WTC11 (cell line): ENCODE measurements at regions not wholly inside any gene's neighbourhood (a gene's known extent, or its start where the extent isn't known, plus 50 kb on each side); places are given as distances from the start of the nearest gene placed in this dataset.

Experiments
- ATAC-seq: fragments of 200-7000 bp; cut with Tn5 transposase; 2 replicates; pipeline ENCODE4 v1.10.0; 2021; ENCODE audit warnings: mild to moderate bottlenecking, moderate library complexity
- CTCF ChIA-PET: fragments of 300-600 bp; sonication (Branson Sonifier 250); formaldehyde crosslinking; loops from one replicate; lab custom pipeline; 2021; ENCODE audit warnings: antibody characterized with exemption; lab: Charles Lee
- POLR2A ChIA-PET: fragments of 350-600 bp; sonication (Branson Sonifier 250); formaldehyde crosslinking; loops from one replicate; lab custom pipeline; 2021; ENCODE audit warnings: antibody characterized with exemption; lab: Charles Lee
- DNase-seq: peaks from one replicate; pipeline ENCODE4 v3.0.0; 2021; ENCODE audit warnings: low spot score
- H3K27ac Mint-ChIP-seq: 2 replicates; pipeline ENCODE4 v1.8.0; 2021; ENCODE audit warnings: mixed read lengths
- H3K27me3 Mint-ChIP-seq: 2 replicates; pipeline ENCODE4 v1.8.0; 2021; ENCODE audit warnings: low read depth, mild to moderate bottlenecking, moderate library complexity, mixed read lengths
- H3K36me3 Mint-ChIP-seq: 2 replicates; pipeline ENCODE4 v1.8.0; 2021; ENCODE audit warnings: mixed read lengths
- H3K4me1 Mint-ChIP-seq: 2 replicates; pipeline ENCODE4 v1.8.0; 2022; ENCODE audit warnings: mixed read lengths
- H3K4me3 Mint-ChIP-seq: 2 replicates; pipeline ENCODE4 v1.8.0; 2021; ENCODE audit warnings: mild to moderate bottlenecking, moderate library complexity, mixed read lengths
- H3K9me3 Mint-ChIP-seq: 2 replicates; pipeline ENCODE4 v1.8.0; 2021; ENCODE audit warnings: mixed read lengths
- ATF3 ChIP-seq: sonication (generic); formaldehyde crosslinking; conservative IDR thresholded peaks from 2 replicates; pipeline ENCODE4 v1.8.1; 2022; ENCODE audit warnings: mild to moderate bottlenecking, missing genetic modification reagents
- E2F4 ChIP-seq: sonication (generic); formaldehyde crosslinking; IDR thresholded peaks from 2 replicates; pipeline ENCODE4 v1.8.1; 2022; ENCODE audit warnings: low read depth, mild to moderate bottlenecking, moderate library complexity, missing genetic modification reagents, borderline replicate concordance
- ESRRA ChIP-seq: sonication (generic); formaldehyde crosslinking; IDR thresholded peaks from 2 replicates; pipeline ENCODE4 v1.8.1; 2022; ENCODE audit warnings: mild to moderate bottlenecking, missing genetic modification reagents, borderline replicate concordance
- ETV6 ChIP-seq: sonication (generic); formaldehyde crosslinking; IDR thresholded peaks from 2 replicates; pipeline ENCODE4 v1.8.1; 2022; ENCODE audit warnings: mild to moderate bottlenecking, missing genetic modification reagents
- GTF2I ChIP-seq: fragments of 250-450 bp; sonication (Bioruptor Pico); conservative IDR thresholded peaks from 2 replicates; pipeline ENCODE4 v1.4.0; 2021; ENCODE audit warnings: mild to moderate bottlenecking
- NFYB ChIP-seq: sonication (generic); formaldehyde crosslinking; conservative IDR thresholded peaks from 2 replicates; pipeline ENCODE4 v1.8.0; 2022; ENCODE audit warnings: low read depth, missing genetic modification reagents
- NR2C2 ChIP-seq: sonication (generic); formaldehyde crosslinking; IDR thresholded peaks from 2 replicates; pipeline ENCODE4 v1.8.0; 2022; ENCODE audit warnings: mild to moderate bottlenecking, missing genetic modification reagents
- RELA ChIP-seq: sonication (generic); formaldehyde crosslinking; IDR thresholded peaks from 2 replicates; pipeline ENCODE4 v1.8.1; 2022; ENCODE audit warnings: missing genetic modification reagents, mild to moderate bottlenecking, borderline replicate concordance
- SOX15 ChIP-seq: fragments of 250-450 bp; sonication (Bioruptor Pico); IDR thresholded peaks from 2 replicates; pipeline ENCODE4 v1.9.0; 2021; ENCODE audit warnings: mild to moderate bottlenecking
- TEAD1 ChIP-seq: sonication (generic); formaldehyde crosslinking; IDR thresholded peaks from 2 replicates; pipeline ENCODE4 v1.8.0; 2022; ENCODE audit warnings: mild to moderate bottlenecking, missing genetic modification reagents
- TP53 ChIP-seq: sonication (generic); formaldehyde crosslinking; IDR thresholded peaks from 2 replicates; pipeline ENCODE4 v1.8.1; 2023; ENCODE audit warnings: mild to moderate bottlenecking, missing genetic modification reagents
- ZNF121 ChIP-seq: sonication (generic); formaldehyde crosslinking; IDR thresholded peaks from 2 replicates; pipeline ENCODE4 v1.8.0; 2023; ENCODE audit warnings: missing genetic modification reagents
- ZNF396 ChIP-seq: fragments of 250-450 bp; sonication (Bioruptor Pico); IDR thresholded peaks from 2 replicates; pipeline ENCODE4 v1.8.0; 2021; ENCODE audit warnings: mild to moderate bottlenecking, moderate library complexity, borderline replicate concordance
- ZSCAN18 ChIP-seq: fragments of 250-450 bp; sonication (Bioruptor Pico); IDR thresholded peaks from 2 replicates; pipeline ENCODE4 v2.1.2; 2022; ENCODE audit warnings: mild to moderate bottlenecking, moderate library complexity
- TF ChIP-seq, protein P1 (sequence below): sonication (generic); formaldehyde crosslinking; IDR thresholded peaks from 2 replicates; pipeline ENCODE4 v1.8.0; 2022; ENCODE audit warnings: mild to moderate bottlenecking, missing genetic modification reagents
- TF ChIP-seq, protein P2 (sequence below): sonication (generic); formaldehyde crosslinking; IDR thresholded peaks from 2 replicates; pipeline ENCODE4 v1.8.0; 2023; ENCODE audit warnings: mild to moderate bottlenecking, missing genetic modification reagents
- TF ChIP-seq, protein P3 (sequence below): sonication (generic); formaldehyde crosslinking; IDR thresholded peaks from 2 replicates; pipeline ENCODE4 v1.8.1; 2023; ENCODE audit warnings: mild to moderate bottlenecking, missing genetic modification reagents, borderline replicate concordance
- TF ChIP-seq, protein P4 (sequence below): sonication (generic); formaldehyde crosslinking; IDR thresholded peaks from 2 replicates; pipeline ENCODE4 v1.8.1; 2023; ENCODE audit warnings: mild to moderate bottlenecking, moderate library complexity, missing genetic modification reagents

DNA sequence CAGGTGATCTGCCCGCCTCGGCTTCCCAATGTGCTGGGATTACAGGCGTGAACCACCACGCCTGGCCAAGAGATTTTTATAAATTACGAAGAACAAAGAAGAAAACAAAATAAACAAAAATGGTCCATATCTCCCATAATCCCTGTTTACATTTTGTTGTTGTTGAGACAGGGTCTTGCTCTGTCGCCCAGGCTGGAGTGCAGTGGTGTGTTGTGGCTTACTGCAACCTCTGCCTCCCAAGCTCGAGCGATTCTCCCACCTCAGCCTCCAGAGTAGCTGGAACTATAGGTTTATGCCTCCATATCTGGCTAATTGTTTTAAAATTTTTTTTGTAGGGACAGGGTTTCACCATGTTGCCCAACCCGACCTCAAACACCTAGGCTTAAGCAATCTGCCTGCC, 156.1 kb downstream of the ZNF664 start:
- Mint-ChIP-seq H3K4me3 (no peak overlapping the region), H3K9me3 (peaks cover 8% of the 10 kb centered on the region), H3K27ac (no peak overlapping the region)
- CTCF ChIA-PET = no interaction called here
- no peak for DNase-seq
- POLR2A ChIA-PET = no interaction called here
- no peak for TF ChIP-seq RELA (CRISPR knock-in tag)
- peak; percentile 90 for TF ChIP-seq ZNF121
- TF ChIP-seq, all 79 proteins: peak for 1
- no peak for ATAC-seq
- H3K36me3 Mint-ChIP-seq = peaks cover 6% of the 10 kb centered on the region; the same call in 1 of the 2 replicates
- H3K4me1 Mint-ChIP-seq = peaks cover 58% of the 10 kb centered on the region
- peaks cover 15% of the 10 kb centered on the region for H3K27me3 Mint-ChIP-seq

DNA sequence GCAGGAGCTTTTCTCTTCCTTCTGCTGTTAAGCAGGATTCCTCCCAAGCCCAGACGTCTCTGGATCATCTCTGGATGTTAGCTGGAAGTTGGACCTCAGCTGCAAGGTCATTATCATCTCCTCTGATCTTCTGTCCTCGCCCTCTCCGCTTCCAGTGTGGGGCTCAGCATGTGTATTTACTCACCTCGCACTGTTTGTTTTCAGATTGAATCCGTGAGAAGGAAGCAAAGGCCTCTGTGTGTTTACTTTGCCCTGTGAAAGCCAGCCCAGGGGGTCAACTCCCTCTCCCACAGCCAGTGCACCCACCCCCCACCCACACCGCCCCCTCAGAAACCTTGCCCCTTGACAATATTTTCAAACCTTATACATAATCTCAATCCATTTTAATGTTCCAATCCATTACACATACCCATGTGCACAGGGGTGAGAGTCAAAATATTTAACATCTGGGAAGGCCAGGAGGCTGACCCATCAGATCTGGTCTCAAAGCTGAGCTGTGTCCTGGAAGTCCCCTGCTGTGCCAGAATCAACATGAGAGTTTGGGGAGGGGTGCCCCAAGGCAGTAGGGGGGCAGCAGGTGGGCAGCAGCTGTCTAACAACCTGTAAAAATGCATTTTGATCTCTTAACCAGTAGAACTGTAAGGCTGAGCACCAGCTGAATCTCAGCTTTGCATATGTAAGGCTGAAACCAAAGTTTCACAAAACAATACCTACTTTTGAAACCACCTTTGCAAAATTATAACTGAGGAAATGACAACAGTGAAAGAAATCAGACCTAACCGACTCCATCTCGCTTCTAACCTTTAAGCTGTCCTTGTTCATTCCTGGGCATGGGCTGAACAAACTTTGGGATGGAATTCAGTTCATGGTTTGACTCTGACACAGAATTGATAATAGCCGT, 157.9 kb downstream of the ZNF664 start:
- DNase-seq (peak; percentile 53), ATAC-seq (peak; percentile 46)
- peaks cover 5% of the 10 kb centered on the region for H3K9me3 Mint-ChIP-seq
- peak overlapping the region; percentile 96 for H3K27ac Mint-ChIP-seq
- peak overlapping the region; percentile 23; the same call in 1 of the 2 replicates for H3K4me3 Mint-ChIP-seq
- POLR2A ChIA-PET = no interaction called here
- H3K27me3 Mint-ChIP-seq = peaks cover 12% of the 10 kb centered on the region
- peaks cover 52% of the 10 kb centered on the region for H3K4me1 Mint-ChIP-seq
- H3K36me3 Mint-ChIP-seq = peaks cover 4% of the 10 kb centered on the region; the same call in 1 of the 2 replicates
- CTCF ChIA-PET = interaction anchor here (0.7 to 1.7 kb wide), 9 partner anchors 10 to 641 kb away, joined by 3 to 7 read pairs (median 4); no protein-coding TSS in a partner anchor
- TF ChIP-seq, protein P1, sequence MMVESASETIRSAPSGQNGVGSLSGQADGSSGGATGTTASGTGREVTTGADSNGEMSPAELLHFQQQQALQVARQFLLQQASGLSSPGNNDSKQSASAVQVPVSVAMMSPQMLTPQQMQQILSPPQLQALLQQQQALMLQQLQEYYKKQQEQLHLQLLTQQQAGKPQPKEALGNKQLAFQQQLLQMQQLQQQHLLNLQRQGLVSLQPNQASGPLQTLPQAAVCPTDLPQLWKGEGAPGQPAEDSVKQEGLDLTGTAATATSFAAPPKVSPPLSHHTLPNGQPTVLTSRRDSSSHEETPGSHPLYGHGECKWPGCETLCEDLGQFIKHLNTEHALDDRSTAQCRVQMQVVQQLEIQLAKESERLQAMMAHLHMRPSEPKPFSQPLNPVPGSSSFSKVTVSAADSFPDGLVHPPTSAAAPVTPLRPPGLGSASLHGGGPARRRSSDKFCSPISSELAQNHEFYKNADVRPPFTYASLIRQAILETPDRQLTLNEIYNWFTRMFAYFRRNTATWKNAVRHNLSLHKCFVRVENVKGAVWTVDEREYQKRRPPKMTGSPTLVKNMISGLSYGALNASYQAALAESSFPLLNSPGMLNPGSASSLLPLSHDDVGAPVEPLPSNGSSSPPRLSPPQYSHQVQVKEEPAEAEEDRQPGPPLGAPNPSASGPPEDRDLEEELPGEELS (CRISPR knock-in tag) = peak; percentile 73; the same call in 1 of the 2 replicates
- TF ChIP-seq NFYB (CRISPR knock-in tag) = no peak
- TF ChIP-seq TEAD1 (CRISPR knock-in tag) = 0 out of 2 replicates have a peak, but pooled peaks have one; percentile 42
- no peak for TF ChIP-seq SOX15 (CRISPR knock-in tag)
- TF ChIP-seq E2F4 = no peak
- TF ChIP-seq ZSCAN18 (CRISPR knock-in tag) = 0 out of 2 replicates have a peak, but pooled peaks have one; percentile 22
- TF ChIP-seq ZNF396 = no peak
- TF ChIP-seq TP53 = no peak
- TF ChIP-seq NR2C2 = no peak
- TF ChIP-seq, protein P2, sequence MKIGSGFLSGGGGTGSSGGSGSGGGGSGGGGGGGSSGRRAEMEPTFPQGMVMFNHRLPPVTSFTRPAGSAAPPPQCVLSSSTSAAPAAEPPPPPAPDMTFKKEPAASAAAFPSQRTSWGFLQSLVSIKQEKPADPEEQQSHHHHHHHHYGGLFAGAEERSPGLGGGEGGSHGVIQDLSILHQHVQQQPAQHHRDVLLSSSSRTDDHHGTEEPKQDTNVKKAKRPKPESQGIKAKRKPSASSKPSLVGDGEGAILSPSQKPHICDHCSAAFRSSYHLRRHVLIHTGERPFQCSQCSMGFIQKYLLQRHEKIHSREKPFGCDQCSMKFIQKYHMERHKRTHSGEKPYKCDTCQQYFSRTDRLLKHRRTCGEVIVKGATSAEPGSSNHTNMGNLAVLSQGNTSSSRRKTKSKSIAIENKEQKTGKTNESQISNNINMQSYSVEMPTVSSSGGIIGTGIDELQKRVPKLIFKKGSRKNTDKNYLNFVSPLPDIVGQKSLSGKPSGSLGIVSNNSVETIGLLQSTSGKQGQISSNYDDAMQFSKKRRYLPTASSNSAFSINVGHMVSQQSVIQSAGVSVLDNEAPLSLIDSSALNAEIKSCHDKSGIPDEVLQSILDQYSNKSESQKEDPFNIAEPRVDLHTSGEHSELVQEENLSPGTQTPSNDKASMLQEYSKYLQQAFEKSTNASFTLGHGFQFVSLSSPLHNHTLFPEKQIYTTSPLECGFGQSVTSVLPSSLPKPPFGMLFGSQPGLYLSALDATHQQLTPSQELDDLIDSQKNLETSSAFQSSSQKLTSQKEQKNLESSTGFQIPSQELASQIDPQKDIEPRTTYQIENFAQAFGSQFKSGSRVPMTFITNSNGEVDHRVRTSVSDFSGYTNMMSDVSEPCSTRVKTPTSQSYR (CRISPR knock-in tag) = peak; percentile 66
- TF ChIP-seq, protein P3, sequence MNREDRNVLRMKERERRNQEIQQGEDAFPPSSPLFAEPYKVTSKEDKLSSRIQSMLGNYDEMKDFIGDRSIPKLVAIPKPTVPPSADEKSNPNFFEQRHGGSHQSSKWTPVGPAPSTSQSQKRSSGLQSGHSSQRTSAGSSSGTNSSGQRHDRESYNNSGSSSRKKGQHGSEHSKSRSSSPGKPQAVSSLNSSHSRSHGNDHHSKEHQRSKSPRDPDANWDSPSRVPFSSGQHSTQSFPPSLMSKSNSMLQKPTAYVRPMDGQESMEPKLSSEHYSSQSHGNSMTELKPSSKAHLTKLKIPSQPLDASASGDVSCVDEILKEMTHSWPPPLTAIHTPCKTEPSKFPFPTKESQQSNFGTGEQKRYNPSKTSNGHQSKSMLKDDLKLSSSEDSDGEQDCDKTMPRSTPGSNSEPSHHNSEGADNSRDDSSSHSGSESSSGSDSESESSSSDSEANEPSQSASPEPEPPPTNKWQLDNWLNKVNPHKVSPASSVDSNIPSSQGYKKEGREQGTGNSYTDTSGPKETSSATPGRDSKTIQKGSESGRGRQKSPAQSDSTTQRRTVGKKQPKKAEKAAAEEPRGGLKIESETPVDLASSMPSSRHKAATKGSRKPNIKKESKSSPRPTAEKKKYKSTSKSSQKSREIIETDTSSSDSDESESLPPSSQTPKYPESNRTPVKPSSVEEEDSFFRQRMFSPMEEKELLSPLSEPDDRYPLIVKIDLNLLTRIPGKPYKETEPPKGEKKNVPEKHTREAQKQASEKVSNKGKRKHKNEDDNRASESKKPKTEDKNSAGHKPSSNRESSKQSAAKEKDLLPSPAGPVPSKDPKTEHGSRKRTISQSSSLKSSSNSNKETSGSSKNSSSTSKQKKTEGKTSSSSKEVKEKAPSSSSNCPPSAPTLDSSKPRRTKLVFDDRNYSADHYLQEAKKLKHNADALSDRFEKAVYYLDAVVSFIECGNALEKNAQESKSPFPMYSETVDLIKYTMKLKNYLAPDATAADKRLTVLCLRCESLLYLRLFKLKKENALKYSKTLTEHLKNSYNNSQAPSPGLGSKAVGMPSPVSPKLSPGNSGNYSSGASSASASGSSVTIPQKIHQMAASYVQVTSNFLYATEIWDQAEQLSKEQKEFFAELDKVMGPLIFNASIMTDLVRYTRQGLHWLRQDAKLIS = no peak
- no peak for TF ChIP-seq GTF2I
- no peak for TF ChIP-seq ESRRA (CRISPR knock-in tag)
- TF ChIP-seq, protein P4, sequence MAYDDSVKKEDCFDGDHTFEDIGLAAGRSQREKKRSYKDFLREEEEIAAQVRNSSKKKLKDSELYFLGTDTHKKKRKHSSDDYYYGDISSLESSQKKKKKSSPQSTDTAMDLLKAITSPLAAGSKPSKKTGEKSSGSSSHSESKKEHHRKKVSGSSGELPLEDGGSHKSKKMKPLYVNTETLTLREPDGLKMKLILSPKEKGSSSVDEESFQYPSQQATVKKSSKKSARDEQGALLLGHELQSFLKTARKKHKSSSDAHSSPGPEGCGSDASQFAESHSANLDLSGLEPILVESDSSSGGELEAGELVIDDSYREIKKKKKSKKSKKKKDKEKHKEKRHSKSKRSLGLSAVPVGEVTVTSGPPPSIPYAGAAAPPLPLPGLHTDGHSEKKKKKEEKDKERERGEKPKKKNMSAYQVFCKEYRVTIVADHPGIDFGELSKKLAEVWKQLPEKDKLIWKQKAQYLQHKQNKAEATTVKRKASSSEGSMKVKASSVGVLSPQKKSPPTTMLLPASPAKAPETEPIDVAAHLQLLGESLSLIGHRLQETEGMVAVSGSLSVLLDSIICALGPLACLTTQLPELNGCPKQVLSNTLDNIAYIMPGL (CRISPR knock-in tag) = no peak
- 0 out of 2 replicates have a peak, but pooled peaks have one; percentile 32 for TF ChIP-seq ETV6 (CRISPR knock-in tag)
- no peak for TF ChIP-seq ATF3 (CRISPR knock-in tag)
